ENCODE measurements at regions not wholly inside any gene's neighbourhood (a gene's known extent, or its start where the extent isn't known, plus 50 kb on each side); places are given as distances from the start of the nearest gene placed in this dataset.
A peak's percentile ranks its signal among the peaks of the same experiment; 100 is the strongest.

DNA sequence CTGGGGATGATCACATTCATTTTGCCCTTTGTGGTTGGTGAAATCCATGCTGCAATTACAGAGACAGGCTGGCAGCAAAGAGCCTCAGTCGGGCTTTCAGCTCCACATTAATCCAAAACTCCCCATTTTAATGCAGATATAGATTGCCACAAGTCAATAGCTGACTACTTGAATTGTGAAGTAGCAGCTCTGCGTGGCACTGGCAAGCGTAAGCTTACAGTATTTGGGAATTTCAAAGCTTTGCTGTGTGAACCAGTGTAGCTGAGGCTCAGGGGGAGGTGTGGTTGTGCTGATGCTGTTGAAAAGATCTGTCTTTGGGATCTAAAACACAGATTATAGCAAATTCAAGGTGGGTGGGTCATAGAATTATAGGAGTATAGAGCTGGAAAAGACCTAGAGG lies 290.3 kb upstream of the ONECUT1 start:
- Histone ChIP-seq H3K9ac (ENCODE audit: insufficient read depth in 1 of 2, low read length in 2 of 2) (no peak overlapping the region), H3K36me3 (ENCODE audit: control insufficient read depth in 4 of 4, insufficient read depth in 4 of 4, low read length in 4 of 4) (no peaks in the 10 kb centered on the region), H3K9me3 (ENCODE audit: control insufficient read depth in 4 of 4, insufficient read depth in 3 of 4, low read length in 3 of 4) (peaks cover 0 to 2% (median 0%) of the 10 kb centered on the region in 4 donors), H3K4me3 (no peak overlapping the region), H3K27ac (ENCODE audit: low read depth in 1 of 2, low read length in 1 of 2) (no peak overlapping the region), H3K27me3 (ENCODE audit: control insufficient read depth in 3 of 3, insufficient read depth in 3 of 3, low read length in 2 of 3) (peaks cover 0 to 7% (median 0%) of the 10 kb centered on the region in 3 donors), H3K4me1 (ENCODE audit: control insufficient read depth in 5 of 5, insufficient read depth in 5 of 5, low read length in 5 of 5) (no peaks in the 10 kb centered on the region)
- no peak for ATAC-seq (ENCODE audit: insufficient read depth, low FRiP score)
- TF ChIP-seq, protein P1, sequence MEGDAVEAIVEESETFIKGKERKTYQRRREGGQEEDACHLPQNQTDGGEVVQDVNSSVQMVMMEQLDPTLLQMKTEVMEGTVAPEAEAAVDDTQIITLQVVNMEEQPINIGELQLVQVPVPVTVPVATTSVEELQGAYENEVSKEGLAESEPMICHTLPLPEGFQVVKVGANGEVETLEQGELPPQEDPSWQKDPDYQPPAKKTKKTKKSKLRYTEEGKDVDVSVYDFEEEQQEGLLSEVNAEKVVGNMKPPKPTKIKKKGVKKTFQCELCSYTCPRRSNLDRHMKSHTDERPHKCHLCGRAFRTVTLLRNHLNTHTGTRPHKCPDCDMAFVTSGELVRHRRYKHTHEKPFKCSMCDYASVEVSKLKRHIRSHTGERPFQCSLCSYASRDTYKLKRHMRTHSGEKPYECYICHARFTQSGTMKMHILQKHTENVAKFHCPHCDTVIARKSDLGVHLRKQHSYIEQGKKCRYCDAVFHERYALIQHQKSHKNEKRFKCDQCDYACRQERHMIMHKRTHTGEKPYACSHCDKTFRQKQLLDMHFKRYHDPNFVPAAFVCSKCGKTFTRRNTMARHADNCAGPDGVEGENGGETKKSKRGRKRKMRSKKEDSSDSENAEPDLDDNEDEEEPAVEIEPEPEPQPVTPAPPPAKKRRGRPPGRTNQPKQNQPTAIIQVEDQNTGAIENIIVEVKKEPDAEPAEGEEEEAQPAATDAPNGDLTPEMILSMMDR (IDR thresholded peaks at IDR 0.05; ENCODE audit: control extremely low read depth, extremely low read depth): no peak
- no peak for DNase-seq
- WGBS, 2 donors: 36 to 63% methylated on average over 3 of the region's 3 CpGs

DNA sequence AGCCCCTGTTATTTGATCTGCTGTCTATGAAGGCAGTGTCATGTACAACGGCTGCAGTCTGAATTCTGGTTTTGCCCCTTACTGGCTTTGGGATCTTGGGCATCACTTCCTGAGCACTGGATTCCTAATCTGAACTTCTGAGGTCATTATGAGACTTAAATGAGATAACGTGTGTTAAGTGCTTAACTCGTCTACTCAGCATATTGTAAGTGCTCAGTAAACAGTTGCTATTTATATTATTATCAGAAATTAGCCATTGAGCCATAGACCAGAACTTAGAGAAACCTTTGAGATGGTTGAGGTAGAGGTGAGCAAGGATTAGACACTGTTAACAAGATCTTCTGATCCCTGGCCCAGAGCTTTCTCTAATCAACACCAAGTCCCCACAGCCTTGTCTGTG lies 284.1 kb upstream of the ONECUT1 start:
- Histone ChIP-seq H3K36me3 (ENCODE audit: control insufficient read depth in 4 of 4, insufficient read depth in 4 of 4, low read length in 4 of 4) (no peaks in the 10 kb centered on the region), H3K9ac (ENCODE audit: insufficient read depth in 1 of 2, low read length in 2 of 2) (no peak overlapping the region), H3K9me3 (ENCODE audit: control insufficient read depth in 4 of 4, insufficient read depth in 3 of 4, low read length in 3 of 4) (no peaks in the 10 kb centered on the region), H3K4me1 (ENCODE audit: control insufficient read depth in 5 of 5, insufficient read depth in 5 of 5, low read length in 5 of 5) (no peaks in the 10 kb centered on the region), H3K27me3 (ENCODE audit: control insufficient read depth in 3 of 3, insufficient read depth in 3 of 3, low read length in 2 of 3) (peaks cover 0 to 3% (median 0%) of the 10 kb centered on the region in 3 donors), H3K27ac (ENCODE audit: low read depth in 1 of 2, low read length in 1 of 2) (no peak overlapping the region), H3K4me3 (no peak overlapping the region)
- WGBS, 2 donors: 40 to 48% methylated on average over 3 of the region's 3 CpGs
- DNase-seq (no peak), ATAC-seq (ENCODE audit: insufficient read depth, low FRiP score) (no peak)
- TF ChIP-seq, protein P1 (IDR thresholded peaks at IDR 0.05; ENCODE audit: control extremely low read depth, extremely low read depth): no peak

DNA sequence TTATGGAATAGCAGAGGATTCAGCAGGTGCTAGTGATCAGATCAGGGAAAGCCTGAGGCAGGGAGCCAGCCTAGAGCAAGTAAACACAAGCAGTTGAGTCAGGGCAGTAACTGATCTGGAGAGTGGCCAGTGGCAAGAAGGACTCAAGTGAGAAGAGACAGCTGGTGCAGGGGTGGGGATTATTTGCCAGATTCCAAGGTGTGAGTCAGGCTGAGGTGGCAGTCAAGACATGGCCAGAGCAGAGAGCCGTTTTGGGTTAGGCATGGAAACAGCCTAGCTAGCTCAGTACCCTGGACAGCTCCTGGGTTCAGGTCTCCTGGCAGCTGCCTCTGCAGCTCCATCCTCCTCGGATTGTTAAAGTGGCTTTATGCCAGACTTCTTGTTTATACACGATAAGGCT lies 281.9 kb upstream of the ONECUT1 start:
- Histone ChIP-seq H3K27me3 (ENCODE audit: control insufficient read depth in 3 of 3, insufficient read depth in 3 of 3, low read length in 2 of 3) (peaks cover 0 to 3% (median 0%) of the 10 kb centered on the region in 3 donors), H3K36me3 (ENCODE audit: control insufficient read depth in 4 of 4, insufficient read depth in 4 of 4, low read length in 4 of 4) (no peaks in the 10 kb centered on the region), H3K9ac (ENCODE audit: insufficient read depth in 1 of 2, low read length in 2 of 2) (no peak overlapping the region), H3K4me1 (ENCODE audit: control insufficient read depth in 5 of 5, insufficient read depth in 5 of 5, low read length in 5 of 5) (no peaks in the 10 kb centered on the region), H3K27ac (ENCODE audit: low read depth in 1 of 2, low read length in 1 of 2) (no peak overlapping the region), H3K4me3 (no peak overlapping the region), H3K9me3 (ENCODE audit: control insufficient read depth in 4 of 4, insufficient read depth in 3 of 4, low read length in 3 of 4) (no peaks in the 10 kb centered on the region)
- ATAC-seq (ENCODE audit: insufficient read depth, low FRiP score) (no peak), DNase-seq (peak; percentile 80 to 92 (median 81))
- 2 to 4% methylated on average over 3 of the region's 3 CpGs for WGBS, 2 donors
- TF ChIP-seq, protein P1 (IDR thresholded peaks at IDR 0.05; ENCODE audit: control extremely low read depth, extremely low read depth): no peak

DNA sequence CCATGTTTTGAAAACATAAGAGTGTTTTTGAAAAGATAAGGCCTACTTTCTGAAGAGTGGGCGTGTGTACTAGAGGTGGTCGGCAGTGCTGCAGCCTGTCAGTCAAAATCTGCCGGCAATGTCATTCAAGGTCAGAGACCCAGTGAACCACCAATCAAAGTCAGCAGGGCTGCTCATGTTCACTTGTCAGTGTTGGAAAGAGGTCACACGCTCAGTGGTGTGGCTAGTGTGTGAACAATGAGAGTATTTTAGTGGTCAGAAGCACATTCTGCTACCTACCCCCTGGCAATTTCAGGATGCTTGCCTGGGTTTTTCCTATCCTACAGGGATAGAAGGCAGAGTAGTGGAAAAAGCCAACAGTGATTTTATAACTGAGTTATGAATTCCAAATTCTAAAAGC lies 278.5 kb upstream of the ONECUT1 start:
- ATAC-seq (ENCODE audit: insufficient read depth, low FRiP score): no peak
- Histone ChIP-seq H3K27me3 (ENCODE audit: control insufficient read depth in 3 of 3, insufficient read depth in 3 of 3, low read length in 2 of 3) (peaks cover 0 to 3% (median 0%) of the 10 kb centered on the region in 3 donors), H3K9ac (ENCODE audit: insufficient read depth in 1 of 2, low read length in 2 of 2) (no peak overlapping the region), H3K27ac (ENCODE audit: low read depth in 1 of 2, low read length in 1 of 2) (no peak overlapping the region), H3K9me3 (ENCODE audit: control insufficient read depth in 4 of 4, insufficient read depth in 3 of 4, low read length in 3 of 4) (no peaks in the 10 kb centered on the region), H3K4me1 (ENCODE audit: control insufficient read depth in 5 of 5, insufficient read depth in 5 of 5, low read length in 5 of 5) (no peaks in the 10 kb centered on the region), H3K36me3 (ENCODE audit: control insufficient read depth in 4 of 4, insufficient read depth in 4 of 4, low read length in 4 of 4) (no peaks in the 10 kb centered on the region), H3K4me3 (no peak overlapping the region)
- TF ChIP-seq, protein P1 (IDR thresholded peaks at IDR 0.05; ENCODE audit: control extremely low read depth, extremely low read depth): no peak
- 64 to 75% methylated on average over 4 of the region's 4 CpGs for WGBS, 2 donors
- no peak for DNase-seq

Measured in lung (tissue), 11 donors.